ENCODE measurements at regions not wholly inside any gene's neighbourhood (a gene's known extent, or its start where the extent isn't known, plus 50 kb on each side); places are given as distances from the start of the nearest gene placed in this dataset.

GRCh38 chr11:114818382-114818781 lies 140.1 kb downstream of the NXPE2 start:
- TF ChIP-seq CTCF (IDR thresholded peaks at IDR 0.05; ENCODE audit: low read depth, low read length), result no peak
- no peak for DNase-seq (ENCODE audit: extremely low read depth, low read depth)

- no peak for DNase-seq (ENCODE audit: extremely low read depth, low read depth)
Measured at GRCh38 chr11:114819028-114819427, 140.7 kb downstream of the NXPE2 start.

DNA sequence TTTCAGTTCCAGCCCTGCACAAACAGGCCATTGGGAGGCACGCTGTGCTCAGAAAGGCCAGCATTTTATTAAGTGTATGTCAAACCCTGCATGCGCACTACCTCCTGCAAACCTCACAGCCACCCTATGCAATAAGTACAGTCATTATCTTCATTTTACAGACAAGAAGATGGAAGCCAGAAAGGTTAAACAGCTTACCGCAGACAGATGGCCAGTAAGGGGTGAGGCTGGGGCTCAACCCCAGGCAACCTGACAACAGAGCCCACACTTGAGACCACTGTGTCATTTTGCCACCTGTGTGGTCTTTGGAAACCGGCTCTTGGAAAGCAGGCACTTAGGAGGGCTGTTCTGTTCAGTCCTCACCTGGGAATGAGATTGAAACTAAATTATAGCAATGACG lies 142.3 kb downstream of the NXPE2 start:
- TF ChIP-seq CTCF (IDR thresholded peaks at IDR 0.05; ENCODE audit: low read depth, low read length), result no peak

More at GRCh38 chr11:114819028-114819427, 140.7 kb downstream of the NXPE2 start:
- TF ChIP-seq CTCF (IDR thresholded peaks at IDR 0.05; ENCODE audit: low read depth, low read length), result no peak

DNA sequence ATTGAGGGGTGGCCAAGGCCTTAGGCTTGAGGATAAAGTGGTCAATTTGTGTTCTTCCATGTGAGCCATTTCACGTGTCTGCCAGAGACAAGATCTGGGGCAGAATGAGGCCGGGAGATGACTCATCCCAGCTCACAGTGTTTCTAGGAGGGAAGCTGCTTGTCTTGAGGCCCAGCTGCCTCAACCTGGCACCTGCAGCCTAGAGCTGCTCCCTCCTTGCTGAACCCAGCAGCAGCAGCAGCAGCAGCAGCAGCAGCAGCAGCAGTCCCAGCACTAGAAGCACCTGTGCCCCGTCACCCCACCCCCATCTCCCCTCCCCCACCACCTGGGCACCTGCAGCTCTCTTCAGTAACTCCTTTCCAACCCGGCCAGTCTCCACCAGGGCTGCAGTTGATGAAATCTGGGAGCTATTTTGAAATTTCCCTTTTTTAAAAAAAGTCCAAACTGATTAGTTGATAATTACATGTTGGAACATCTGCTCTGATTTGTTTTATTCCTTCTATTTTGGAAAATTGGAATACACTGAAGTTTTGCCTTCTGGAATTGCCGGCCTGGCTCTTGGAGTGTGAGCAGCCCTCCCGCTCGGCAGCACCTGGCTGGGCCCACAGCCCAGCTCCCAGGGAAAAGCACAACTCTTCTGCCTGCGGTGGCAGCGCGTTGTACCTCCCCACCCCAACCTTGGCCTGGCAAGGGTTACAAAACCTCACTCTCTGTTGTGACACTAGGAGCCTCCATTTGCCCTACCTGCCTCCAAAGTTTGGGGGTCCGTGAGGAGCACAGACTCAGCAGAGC lies 143.5 kb downstream of the NXPE2 start:
- TF ChIP-seq CTCF (IDR thresholded peaks at IDR 0.05; ENCODE audit: low read depth, low read length), result no peak
- DNase-seq (ENCODE audit: extremely low read depth, low read depth), result no peak

More for the DNA sequence above, 142.3 kb downstream of the NXPE2 start:
- DNase-seq (ENCODE audit: extremely low read depth, low read depth), result no peak

DNA sequence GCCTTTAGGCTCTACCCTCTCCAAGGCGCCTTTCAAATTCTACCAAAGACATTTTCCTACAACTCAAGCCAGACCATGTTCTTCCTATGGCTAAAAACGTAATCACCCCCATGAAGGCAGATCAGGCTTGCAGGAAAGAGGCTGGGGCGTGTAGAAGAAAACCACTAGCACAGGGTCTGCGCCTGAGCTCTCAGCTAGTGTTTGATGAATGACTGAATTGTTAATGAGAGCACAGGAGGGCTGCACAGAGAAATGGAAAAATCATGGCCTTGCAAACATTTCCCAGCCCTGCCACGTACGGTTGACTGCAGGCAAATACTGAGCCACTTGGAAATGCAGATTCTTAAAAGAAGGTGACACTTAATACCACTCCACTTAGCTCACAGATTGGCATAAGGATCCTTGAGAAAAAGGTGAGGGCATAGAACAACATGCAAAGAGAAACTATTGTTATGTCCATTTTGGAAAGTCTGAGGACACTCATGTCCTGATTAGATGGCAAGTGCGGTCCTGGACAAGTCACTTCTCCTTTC lies 148.6 kb downstream of the NXPE2 start:
- no peak for DNase-seq (ENCODE audit: extremely low read depth, low read depth)

GRCh38 chr11:114827736-114828135 lies 149.4 kb downstream of the NXPE2 start:
- DNase-seq (ENCODE audit: extremely low read depth, low read depth), result no peak
- TF ChIP-seq CTCF (IDR thresholded peaks at IDR 0.05; ENCODE audit: low read depth, low read length), result no peak

More for the DNA sequence above, 148.6 kb downstream of the NXPE2 start:
- no peak for TF ChIP-seq CTCF (IDR thresholded peaks at IDR 0.05; ENCODE audit: low read depth, low read length)

- no peak for TF ChIP-seq CTCF (IDR thresholded peaks at IDR 0.05; ENCODE audit: low read depth, low read length)
- DNase-seq (ENCODE audit: extremely low read depth, low read depth), result no peak
Measured at GRCh38 chr11:114832532-114833125, 154.3 kb downstream of the NXPE2 start.
